Erythroblast (primary cell): ENCODE measurements at regions not wholly inside any gene's neighbourhood (a gene's known extent, or its start where the extent isn't known, plus 50 kb on each side); places are given as distances from the start of the nearest gene placed in this dataset.

ENCODE experiments used
- GATA1 ChIP-seq: IDR thresholded peaks from 2 replicates; pipeline ENCODE4 v1.6.1; 2011; ENCODE audit warnings: low read depth, mild to moderate bottlenecking, control low read depth, low read length, moderate library complexity
- POLR2A ChIP-seq: IDR thresholded peaks from 2 replicates; pipeline ENCODE4 v1.6.1; 2011; ENCODE audit warnings: mild to moderate bottlenecking, low read length

GRCh38 chr1:68918563-68918962, 421.7 kb upstream of the DEPDC1 start:
- TF ChIP-seq POLR2A (no peak), GATA1 (no peak)
